ENCODE measurements at regions not wholly inside any gene's neighbourhood (a gene's known extent, or its start where the extent isn't known, plus 50 kb on each side); places are given as distances from the start of the nearest gene placed in this dataset.

GRCh38 chr6:1082285-1082935, 229.5 kb upstream of the FOXQ1 start:
- TF ChIP-seq CTCF (IDR thresholded peaks at IDR 0.05; ENCODE audit: insufficient read depth, low read depth, low read length, missing control alignments) = no peak
- DNase-seq (ENCODE audit: low read depth) = peak; percentile 93
- H3K4me3 ChIP-seq (ENCODE audit: low read length) = no peak overlapping the region

GRCh38 chr6:1081551-1082284, 230.2 kb upstream of the FOXQ1 start:
- peak; percentile 57 for DNase-seq (ENCODE audit: low read depth)
- no peak for TF ChIP-seq CTCF (IDR thresholded peaks at IDR 0.05; ENCODE audit: insufficient read depth, low read depth, low read length, missing control alignments)
- H3K4me3 ChIP-seq (ENCODE audit: low read length) = no peak overlapping the region

- no peak for DNase-seq (ENCODE audit: low read depth)
- no peak overlapping the region for H3K4me3 ChIP-seq (ENCODE audit: low read length)
These were observed 231.2 kb upstream of the FOXQ1 start for GRCh38 chr6:1080453-1081337.

GRCh38 chr6:1079525-1079924, 232.4 kb upstream of the FOXQ1 start:
- H3K4me3 ChIP-seq (ENCODE audit: low read length) = no peak overlapping the region
- no peak for TF ChIP-seq CTCF (IDR thresholded peaks at IDR 0.05; ENCODE audit: insufficient read depth, low read depth, low read length, missing control alignments)
- no peak for DNase-seq (ENCODE audit: low read depth)

More at GRCh38 chr6:1080453-1081337, 231.2 kb upstream of the FOXQ1 start:
- TF ChIP-seq CTCF (IDR thresholded peaks at IDR 0.05; ENCODE audit: insufficient read depth, low read depth, low read length, missing control alignments) = no peak

GRCh38 chr6:1077478-1078416, 234.2 kb upstream of the FOXQ1 start:
- no peak for TF ChIP-seq CTCF (IDR thresholded peaks at IDR 0.05; ENCODE audit: insufficient read depth, low read depth, low read length, missing control alignments)
- no peak overlapping the region for H3K4me3 ChIP-seq (ENCODE audit: low read length)
- no peak for DNase-seq (ENCODE audit: low read depth)
